Activated CD8-positive, alpha-beta memory T cell treated with anti-CD3 and anti-CD28 coated beads for 1 hour (primary cell): ENCODE measurements at regions not wholly inside any gene's neighbourhood (a gene's known extent, or its start where the extent isn't known, plus 50 kb on each side); places are given as distances from the start of the nearest gene placed in this dataset.

ENCODE experiments used
- DNase-seq, 2 donors: peaks; one replicate each; pipeline ENCODE4 v3.0.0-alpha.2; 2020; ENCODE audit warnings: low read depth in 1 of 2; ENCODE audit errors: extremely low read depth in 1 of 2

GRCh38 chr7:45343746-45344145, 186.2 kb downstream of the RAMP3 start:
- DNase-seq = no peak

GRCh38 chr7:45347804-45348203, 190.2 kb downstream of the RAMP3 start:
- DNase-seq = no peak

GRCh38 chr7:45349090-45349489, 191.5 kb downstream of the RAMP3 start:
- DNase-seq = no peak

GRCh38 chr7:45350896-45351295, 193.3 kb downstream of the RAMP3 start:
- DNase-seq = no peak

- no peak for DNase-seq
These were observed 200.7 kb downstream of the RAMP3 start for GRCh38 chr7:45358287-45358686.

- no peak for DNase-seq
These were observed 201.7 kb downstream of the RAMP3 start for GRCh38 chr7:45359250-45359649.

- no peak for DNase-seq
These were observed 202.2 kb downstream of the RAMP3 start for GRCh38 chr7:45359776-45360175.

- no peak for DNase-seq
These were observed 206.1 kb downstream of the RAMP3 start for GRCh38 chr7:45363669-45364068.

- DNase-seq = no peak
These were observed 207.8 kb downstream of the RAMP3 start for GRCh38 chr7:45365341-45365740.

- no peak for DNase-seq
These were observed 207.7 kb upstream of the ADCY1 start for GRCh38 chr7:45366475-45366874.

- no peak for DNase-seq
These were observed 207.1 kb upstream of the ADCY1 start for GRCh38 chr7:45367026-45367425.

GRCh38 chr7:45368129-45368807, 205.9 kb upstream of the ADCY1 start:
- DNase-seq = no peak

- no peak for DNase-seq
These were observed 189.7 kb upstream of the ADCY1 start for GRCh38 chr7:45384499-45384898.

- DNase-seq = no peak
These were observed 186.3 kb upstream of the ADCY1 start for GRCh38 chr7:45387837-45388236.

- DNase-seq = no peak
These were observed 184.9 kb upstream of the ADCY1 start for GRCh38 chr7:45389073-45389872.

GRCh38 chr7:45390180-45390579, 184.0 kb upstream of the ADCY1 start:
- DNase-seq = no peak

- no peak for DNase-seq
These were observed 183.4 kb upstream of the ADCY1 start for GRCh38 chr7:45390731-45391130.

GRCh38 chr7:45391618-45392451, 182.3 kb upstream of the ADCY1 start:
- no peak for DNase-seq

GRCh38 chr7:45394117-45394708, 180.0 kb upstream of the ADCY1 start:
- no peak for DNase-seq

- no peak for DNase-seq
These were observed 175.1 kb upstream of the ADCY1 start for GRCh38 chr7:45399069-45399468.

GRCh38 chr7:45400680-45401079, 173.5 kb upstream of the ADCY1 start:
- DNase-seq = no peak
